ENCODE measurements at regions not wholly inside any gene's neighbourhood (a gene's known extent, or its start where the extent isn't known, plus 50 kb on each side); places are given as distances from the start of the nearest gene placed in this dataset.
A peak's percentile ranks its signal among the peaks of the same experiment; 100 is the strongest.

DNA sequence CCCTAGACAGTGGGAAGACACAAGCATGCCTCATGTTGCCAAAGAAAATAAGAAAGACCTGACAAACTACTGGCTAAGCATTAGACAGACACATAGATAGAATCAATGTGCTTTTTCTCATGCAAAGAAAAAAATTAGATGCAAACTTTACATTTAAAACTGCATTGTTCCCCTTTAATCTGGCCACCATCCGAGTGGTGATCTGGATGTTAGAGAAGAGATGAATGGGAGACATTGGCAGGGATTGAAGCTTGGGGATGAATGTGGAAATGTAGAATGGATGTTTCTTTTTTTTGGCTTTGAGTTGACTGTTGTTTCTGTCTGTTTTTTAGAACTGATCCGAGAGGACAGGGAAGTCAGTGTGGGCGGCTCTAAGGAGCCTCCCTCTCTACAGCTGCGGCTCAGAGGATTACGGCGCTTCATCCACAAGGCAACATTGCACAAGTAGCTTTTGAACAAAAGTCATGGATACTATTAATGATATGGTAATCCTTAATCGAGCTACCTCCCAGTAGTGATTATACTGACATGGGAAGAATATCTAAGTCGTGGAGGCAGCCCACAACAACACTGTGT, 53.0 kb downstream of the HELT start:
- no peak for DNase-seq (ENCODE audit: low read depth)

GRCh38 chr4:185079271-185079905, 61.1 kb downstream of the HELT start:
- DNase-seq (ENCODE audit: low read depth) = no peak

- DNase-seq (ENCODE audit: low read depth) = no peak
Observed at GRCh38 chr4:185080545-185080944, 62.3 kb downstream of the HELT start.

DNA sequence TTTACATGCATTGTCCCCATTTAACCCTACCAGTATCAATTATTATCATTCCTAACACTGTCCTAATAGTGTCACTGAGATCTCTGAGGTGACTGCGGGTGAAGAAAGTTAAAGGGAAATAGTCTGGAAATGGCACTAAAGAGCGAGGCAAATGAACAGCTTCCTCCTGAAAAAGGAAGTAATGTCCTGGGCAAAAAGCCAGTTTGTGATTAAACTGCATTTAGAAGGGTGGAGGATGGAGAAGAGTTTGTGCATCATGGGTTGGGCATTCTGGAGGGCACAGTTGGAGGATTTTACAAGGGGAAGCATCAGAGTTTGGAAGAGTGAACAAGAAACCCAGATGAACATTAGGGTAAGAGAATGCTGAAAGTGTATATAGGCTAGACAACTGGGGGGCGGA, 60.5 kb upstream of the SLC25A4 start:
- DNase-seq (ENCODE audit: low read depth) = peak; percentile 4

- peak; percentile 6 for DNase-seq (ENCODE audit: low read depth)
Observed at GRCh38 chr4:185086053-185086452, 57.0 kb upstream of the SLC25A4 start.

GRCh38 chr4:185088899-185089298, 54.2 kb upstream of the SLC25A4 start:
- DNase-seq (ENCODE audit: low read depth) = no peak

- no peak for DNase-seq (ENCODE audit: low read depth)
Observed at GRCh38 chr4:185090592-185090991, 52.5 kb upstream of the SLC25A4 start.

DNA sequence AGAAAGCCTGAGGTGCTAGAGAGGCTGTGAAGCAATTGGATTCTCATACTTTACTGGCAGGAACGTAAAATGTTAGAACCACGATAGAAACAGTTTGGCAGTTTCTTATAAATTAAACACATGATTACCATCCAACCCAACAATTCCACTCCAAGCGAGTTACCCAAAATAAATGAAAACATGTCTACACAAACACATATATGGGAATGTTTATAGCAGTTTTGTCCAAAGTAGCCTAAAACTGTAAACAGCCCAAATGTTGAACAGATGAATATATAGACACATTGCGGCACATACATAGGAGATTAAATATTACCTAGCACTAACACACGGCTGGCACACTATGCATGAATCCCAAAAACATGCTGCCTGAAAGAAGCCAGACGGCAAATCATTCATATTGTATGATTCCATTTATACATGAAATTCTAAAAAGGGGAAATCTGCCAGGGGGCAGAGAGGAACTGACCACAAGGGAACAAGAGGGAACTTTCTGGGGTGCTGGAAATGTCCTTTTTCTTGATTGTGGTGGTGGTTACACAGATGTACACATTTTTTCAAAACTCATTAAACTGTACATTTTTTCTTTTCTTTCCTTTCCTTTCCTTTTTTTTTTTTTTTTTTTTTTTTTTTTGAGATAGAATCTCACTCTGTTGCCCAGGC, 50.4 kb upstream of the SLC25A4 start:
- no peak for DNase-seq (ENCODE audit: low read depth)

Data from EH (cell line).